ENCODE measurements at regions not wholly inside any gene's neighbourhood (a gene's known extent, or its start where the extent isn't known, plus 50 kb on each side); places are given as distances from the start of the nearest gene placed in this dataset.

- no peak for TF ChIP-seq CTCF (IDR thresholded peaks at IDR 0.05)
- no peak for TF ChIP-seq POLR2A (IDR thresholded peaks at IDR 0.05)
Observed at GRCh38 chr4:125590158-125590557, 275.4 kb downstream of the FAT4 start.
